Trophoblast cell (in vitro differentiated cells and primary cell): ENCODE measurements at regions not wholly inside any gene's neighbourhood (a gene's known extent, or its start where the extent isn't known, plus 50 kb on each side); places are given as distances from the start of the nearest gene placed in this dataset.
"Not testable (repeated sequence)": the region's sequence is repeated elsewhere in the genome, so short reads cannot be mapped to it uniquely, and the experiment has no call there.

Source experiments
- DNase-seq, 2 donors: peaks; one replicate each; pipeline ENCODE4 v3.0.0-alpha.2; 2016
- H2AFZ ChIP-seq: 2 replicates; pipeline ENCODE4 v1.6.1; 2013; ENCODE audit warnings: low read length, moderate library complexity, mild to moderate bottlenecking; ENCODE audit not compliant: insufficient read depth, poor library complexity
- H2AK5ac ChIP-seq: 2 replicates; pipeline ENCODE4 v1.6.1; 2013; ENCODE audit warnings: mild to moderate bottlenecking, low read length
- H2BK120ac ChIP-seq: 2 replicates; pipeline ENCODE4 v1.6.1; 2013; ENCODE audit warnings: low read length, mild to moderate bottlenecking, moderate library complexity; ENCODE audit not compliant: insufficient read depth, poor library complexity
- H2BK12ac ChIP-seq: 2 replicates; pipeline ENCODE4 v1.6.1; 2013; ENCODE audit warnings: mild to moderate bottlenecking, low read length, moderate library complexity
- H2BK5ac ChIP-seq: 2 replicates; pipeline ENCODE4 v1.6.1; 2013; ENCODE audit warnings: low read length, low read depth, moderate library complexity, mild to moderate bottlenecking; ENCODE audit not compliant: poor library complexity
- H3K14ac ChIP-seq: 2 replicates; pipeline ENCODE4 v1.6.1; 2013; ENCODE audit warnings: mild to moderate bottlenecking, low read length
- H3K18ac ChIP-seq: 2 replicates; pipeline ENCODE4 v1.6.1; 2013; ENCODE audit warnings: mild to moderate bottlenecking, low read length
- H3K23ac ChIP-seq: 2 replicates; pipeline ENCODE4 v1.6.1; 2013; ENCODE audit warnings: low read length
- H3K27ac ChIP-seq: 2 replicates; pipeline ENCODE4 v1.5.1; 2013; ENCODE audit warnings: low read depth, mild to moderate bottlenecking, inconsistent platforms, low read length, moderate library complexity
- H3K27me3 ChIP-seq: 2 replicates; pipeline ENCODE4 v1.6.1; 2013; ENCODE audit warnings: inconsistent platforms, mild to moderate bottlenecking, low read length, moderate library complexity; ENCODE audit not compliant: insufficient read depth
- H3K36me3 ChIP-seq, 2 experiments: 1 replicate in 1 of 2; 2 replicates in 1 of 2; pipeline ENCODE4 v1.6.1; 2013; ENCODE audit warnings: low read length in 2 of 2, mild to moderate bottlenecking in 2 of 2, moderate library complexity in 1 of 2; ENCODE audit not compliant: insufficient read depth in 2 of 2, control insufficient read depth in 1 of 2
- H3K4ac ChIP-seq: 2 replicates; pipeline ENCODE4 v1.6.1; 2013; ENCODE audit warnings: low read depth, mild to moderate bottlenecking, low read length, moderate library complexity
- H3K4me1 ChIP-seq, 2 experiments: 1 replicate in 1 of 2; 2 replicates in 1 of 2; pipeline ENCODE4 v1.6.1; 2013; ENCODE audit warnings: low read length in 2 of 2, mild to moderate bottlenecking in 2 of 2, moderate library complexity in 1 of 2; ENCODE audit not compliant: insufficient read depth in 2 of 2, control insufficient read depth in 1 of 2
- H3K4me2 ChIP-seq: 2 replicates; pipeline ENCODE4 v1.6.1; 2013; ENCODE audit warnings: inconsistent platforms, mild to moderate bottlenecking, low read length, moderate library complexity
- H3K4me3 ChIP-seq: 2 replicates; pipeline ENCODE4 v1.5.1; 2013; ENCODE audit warnings: mild to moderate bottlenecking, low read depth, low read length, inconsistent platforms
- H3K79me1 ChIP-seq: one replicate; pipeline ENCODE4 v1.6.1; 2013; ENCODE audit warnings: low read length
- H3K79me2 ChIP-seq: 2 replicates; pipeline ENCODE4 v1.6.1; 2013; ENCODE audit warnings: low read length, mild to moderate bottlenecking; ENCODE audit not compliant: control insufficient read depth, insufficient read depth, poor library complexity
- H3K9ac ChIP-seq: 2 replicates; pipeline ENCODE4 v1.6.1; 2013; ENCODE audit warnings: mild to moderate bottlenecking, low read length
- H3K9me3 ChIP-seq: 2 replicates; pipeline ENCODE4 v1.6.1; 2013; ENCODE audit warnings: low read depth, mild to moderate bottlenecking, control low read depth, inconsistent platforms, low read length; ENCODE audit not compliant: insufficient read depth
- H4K12ac ChIP-seq: 2 replicates; pipeline ENCODE4 v1.6.1; 2013; ENCODE audit warnings: low read depth, mild to moderate bottlenecking, low read length, moderate library complexity
- H4K8ac ChIP-seq: 2 replicates; pipeline ENCODE4 v1.6.1; 2013; ENCODE audit warnings: low read depth, mild to moderate bottlenecking, low read length, moderate library complexity
- H4K91ac ChIP-seq: one replicate; pipeline ENCODE4 v1.6.1; 2013; ENCODE audit warnings: low read depth, mild to moderate bottlenecking, low read length, moderate library complexity
- WGBS: extraction: QIAGEN DNeasy Blood & Tissue Kit; methylation state at CpG from one replicate; pipeline ENCODE4 v1.1.7; 2013; ENCODE audit warnings: missing lambda C conversion rate; ENCODE audit not compliant: insufficient read length, insufficient coverage; ENCODE audit errors: extremely low coverage; 5-methylcytosine and 5-hydroxymethylcytosine counted together

GRCh38 chr4:127509155-127509554, 123.6 kb upstream of the INTU start:
- Histone ChIP-seq H2BK12ac (no peak overlapping the region), H3K79me2 (no peaks in the 10 kb centered on the region), H4K8ac (no peak overlapping the region), H4K91ac (no peak overlapping the region), H2AK5ac (no peak overlapping the region), H3K9ac (no peak overlapping the region), H3K14ac (no peak overlapping the region), H2AFZ (no peak overlapping the region), H3K79me1 (no peaks in the 10 kb centered on the region), H4K12ac (no peak overlapping the region), H3K4me3 (no peak overlapping the region), H3K18ac (no peak overlapping the region), H3K23ac (no peak overlapping the region), H3K27ac (no peak overlapping the region), H3K27me3 (no peaks in the 10 kb centered on the region), H3K4ac (no peak overlapping the region), H2BK5ac (no peak overlapping the region), H3K4me2 (no peak overlapping the region), H3K36me3 (no peaks in the 10 kb centered on the region), H2BK120ac (no peak overlapping the region), H3K4me1 (no peaks in the 10 kb centered on the region), H3K9me3 (no peaks in the 10 kb centered on the region)
- WGBS = no CpG with 5 or more reads among the region's 1 CpG
- no peak for DNase-seq

- H4K12ac ChIP-seq, H4K8ac ChIP-seq, H3K23ac ChIP-seq, H3K79me1 ChIP-seq, H2BK120ac ChIP-seq, H3K4me1 ChIP-seq, H2BK5ac ChIP-seq, H3K9ac ChIP-seq, H3K27ac ChIP-seq, H2AK5ac ChIP-seq, H3K27me3 ChIP-seq, H3K4ac ChIP-seq, H3K4me3 ChIP-seq, H3K9me3 ChIP-seq, H4K91ac ChIP-seq, H3K4me2 ChIP-seq, H3K36me3 ChIP-seq, H2BK12ac ChIP-seq, H3K79me2 ChIP-seq, H2AFZ ChIP-seq, DNase-seq, H3K18ac ChIP-seq, H3K14ac ChIP-seq: not testable (repeated sequence)
- no CpG with 5 or more reads among the region's 3 CpGs for WGBS
Measured at GRCh38 chr4:127512672-127513071, 120.1 kb upstream of the INTU start.

GRCh38 chr4:127515259-127515658, 117.5 kb upstream of the INTU start:
- not testable (repeated sequence) for H3K27ac ChIP-seq, H3K23ac ChIP-seq, H4K91ac ChIP-seq, H2AK5ac ChIP-seq, H3K79me1 ChIP-seq, H3K79me2 ChIP-seq, H3K4me1 ChIP-seq, H3K27me3 ChIP-seq, H4K8ac ChIP-seq, DNase-seq, H3K4me3 ChIP-seq, H3K9me3 ChIP-seq, H3K4ac ChIP-seq, H2BK120ac ChIP-seq, H2BK5ac ChIP-seq, H2AFZ ChIP-seq, H3K14ac ChIP-seq, H3K9ac ChIP-seq, H3K4me2 ChIP-seq, H3K18ac ChIP-seq, H2BK12ac ChIP-seq, H3K36me3 ChIP-seq, H4K12ac ChIP-seq
- WGBS = no CpG with 5 or more reads among the region's 7 CpGs

- Histone ChIP-seq H3K9me3 (no peaks in the 10 kb centered on the region), H2AFZ (no peak overlapping the region), H3K27ac (no peak overlapping the region), H3K79me2 (no peaks in the 10 kb centered on the region), H3K36me3 (no peaks in the 10 kb centered on the region), H3K4me1 (peaks cover 0 to 4% of the 10 kb centered on the region in 2 experiments), H4K12ac (no peak overlapping the region), H2AK5ac (no peak overlapping the region), H3K14ac (no peak overlapping the region), H4K8ac (no peak overlapping the region), H4K91ac (no peak overlapping the region), H3K4ac (no peak overlapping the region), H2BK120ac (no peak overlapping the region), H3K18ac (no peak overlapping the region), H2BK5ac (no peak overlapping the region), H3K23ac (no peak overlapping the region), H3K4me3 (no peak overlapping the region), H3K4me2 (no peak overlapping the region), H3K27me3 (no peaks in the 10 kb centered on the region), H3K9ac (no peak overlapping the region), H2BK12ac (no peak overlapping the region), H3K79me1 (no peaks in the 10 kb centered on the region)
- DNase-seq = no peak
Measured at GRCh38 chr4:127518046-127518445, 114.7 kb upstream of the INTU start.
